ENCODE measurements at regions not wholly inside any gene's neighbourhood (a gene's known extent, or its start where the extent isn't known, plus 50 kb on each side); places are given as distances from the start of the nearest gene placed in this dataset.

DNA sequence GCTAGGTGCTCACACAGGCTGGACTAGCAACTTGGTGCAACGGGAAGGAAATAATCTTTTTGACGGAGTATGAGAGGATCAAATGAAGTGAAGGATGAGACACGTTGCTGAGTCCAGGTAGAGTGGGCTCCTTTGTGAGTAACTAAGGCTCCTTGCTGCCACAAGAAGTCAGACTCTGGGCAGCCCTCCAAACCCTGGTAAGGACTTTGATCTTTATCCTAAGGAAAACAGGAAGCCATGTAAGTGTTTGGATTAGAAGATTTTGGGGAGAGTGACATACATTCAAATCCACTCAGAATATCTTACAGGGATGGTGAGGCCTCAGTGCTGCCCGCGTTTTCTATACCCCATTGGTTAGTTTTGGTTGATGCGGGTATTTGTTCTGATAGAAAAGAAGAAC is 155.9 kb upstream of the RAG2 start:
- ChIA-PET CTCF (no interaction called here), POLR2A (no interaction called here)
- BruUV-seq (replicated peaks), result no TSS peak
- Histone ChIP-seq H3K4me3 (ENCODE audit: low read depth in 2 of 2, low read length in 2 of 2) (no peak overlapping the region), H3K36me3 (ENCODE audit: control insufficient read depth, insufficient read depth, low read length) (no peaks in the 10 kb centered on the region), H3K9me3 (ENCODE audit: control insufficient read depth, insufficient read depth, low read depth, low read length) (no peaks in the 10 kb centered on the region), H3K27ac (ENCODE audit: low read length) (no peak overlapping the region), H3K4me1 (ENCODE audit: control insufficient read depth, insufficient read depth, low read length) (no peaks in the 10 kb centered on the region), H3K27me3 (ENCODE audit: control insufficient read depth, insufficient read depth, low read length) (peaks cover 8% of the 10 kb centered on the region; the same call in 1 of the 2 replicates)
- TF ChIP-seq, protein P1, sequence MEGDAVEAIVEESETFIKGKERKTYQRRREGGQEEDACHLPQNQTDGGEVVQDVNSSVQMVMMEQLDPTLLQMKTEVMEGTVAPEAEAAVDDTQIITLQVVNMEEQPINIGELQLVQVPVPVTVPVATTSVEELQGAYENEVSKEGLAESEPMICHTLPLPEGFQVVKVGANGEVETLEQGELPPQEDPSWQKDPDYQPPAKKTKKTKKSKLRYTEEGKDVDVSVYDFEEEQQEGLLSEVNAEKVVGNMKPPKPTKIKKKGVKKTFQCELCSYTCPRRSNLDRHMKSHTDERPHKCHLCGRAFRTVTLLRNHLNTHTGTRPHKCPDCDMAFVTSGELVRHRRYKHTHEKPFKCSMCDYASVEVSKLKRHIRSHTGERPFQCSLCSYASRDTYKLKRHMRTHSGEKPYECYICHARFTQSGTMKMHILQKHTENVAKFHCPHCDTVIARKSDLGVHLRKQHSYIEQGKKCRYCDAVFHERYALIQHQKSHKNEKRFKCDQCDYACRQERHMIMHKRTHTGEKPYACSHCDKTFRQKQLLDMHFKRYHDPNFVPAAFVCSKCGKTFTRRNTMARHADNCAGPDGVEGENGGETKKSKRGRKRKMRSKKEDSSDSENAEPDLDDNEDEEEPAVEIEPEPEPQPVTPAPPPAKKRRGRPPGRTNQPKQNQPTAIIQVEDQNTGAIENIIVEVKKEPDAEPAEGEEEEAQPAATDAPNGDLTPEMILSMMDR (IDR thresholded peaks at IDR 0.05), result no peak
- TF ChIP-seq POLR2AphosphoS5 (IDR thresholded peaks at IDR 0.05; ENCODE audit: low read depth, low read length), result no peak
- TF ChIP-seq TCF7L2 (IDR thresholded peaks at IDR 0.05; ENCODE audit: low read depth, low read length), result no peak
- no peak for ATAC-seq
- intact Hi-C loops (cut with micrococcal nuclease; ENCODE audit: unreplicated experiment) (no loop called here), in situ Hi-C loops (cut with HindIII; ENCODE audit: low pct_unique_long_range_greater_than_20kb, low sequenced_read_pairs) (no loop called here)
- no peak for DNase-seq (ENCODE audit: low read depth, low spot score)

DNA sequence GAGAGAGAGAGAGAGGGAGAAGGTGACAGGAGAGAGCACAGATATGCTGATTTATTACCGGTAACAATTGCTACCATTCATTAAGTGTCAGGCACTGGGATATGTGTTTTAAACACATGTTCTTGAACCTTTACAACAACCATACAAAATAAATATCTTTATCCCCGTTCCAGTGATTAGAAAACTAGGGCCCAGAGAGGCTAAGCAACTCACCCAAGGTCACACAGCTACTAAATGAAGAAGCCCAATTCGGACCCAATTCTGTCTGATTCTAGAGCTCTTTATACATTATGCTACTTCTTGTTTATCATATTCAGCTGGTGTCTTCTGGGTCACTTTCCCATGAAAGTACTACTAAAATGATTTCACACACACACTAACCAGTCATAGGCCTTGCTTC is 154.0 kb upstream of the RAG2 start:
- Histone ChIP-seq H3K27me3 (ENCODE audit: control insufficient read depth, insufficient read depth, low read length) (0 out of 2 replicates have a peak, but pooled peaks cover 5% of the 10 kb centered on the region), H3K27ac (ENCODE audit: low read length) (no peak overlapping the region), H3K4me3 (ENCODE audit: low read depth in 2 of 2, low read length in 2 of 2) (no peak overlapping the region), H3K4me1 (ENCODE audit: control insufficient read depth, insufficient read depth, low read length) (no peaks in the 10 kb centered on the region), H3K9me3 (ENCODE audit: control insufficient read depth, insufficient read depth, low read depth, low read length) (no peaks in the 10 kb centered on the region), H3K36me3 (ENCODE audit: control insufficient read depth, insufficient read depth, low read length) (no peaks in the 10 kb centered on the region)
- ChIA-PET POLR2A (no interaction called here), CTCF (no interaction called here)
- in situ Hi-C loops (cut with HindIII; ENCODE audit: low pct_unique_long_range_greater_than_20kb, low sequenced_read_pairs), result no loop called here
- TF ChIP-seq, protein P1 (IDR thresholded peaks at IDR 0.05), result no peak
- TF ChIP-seq TCF7L2 (IDR thresholded peaks at IDR 0.05; ENCODE audit: low read depth, low read length), result no peak
- no peak for TF ChIP-seq POLR2AphosphoS5 (IDR thresholded peaks at IDR 0.05; ENCODE audit: low read depth, low read length)
- TF ChIP-seq, protein P2, sequence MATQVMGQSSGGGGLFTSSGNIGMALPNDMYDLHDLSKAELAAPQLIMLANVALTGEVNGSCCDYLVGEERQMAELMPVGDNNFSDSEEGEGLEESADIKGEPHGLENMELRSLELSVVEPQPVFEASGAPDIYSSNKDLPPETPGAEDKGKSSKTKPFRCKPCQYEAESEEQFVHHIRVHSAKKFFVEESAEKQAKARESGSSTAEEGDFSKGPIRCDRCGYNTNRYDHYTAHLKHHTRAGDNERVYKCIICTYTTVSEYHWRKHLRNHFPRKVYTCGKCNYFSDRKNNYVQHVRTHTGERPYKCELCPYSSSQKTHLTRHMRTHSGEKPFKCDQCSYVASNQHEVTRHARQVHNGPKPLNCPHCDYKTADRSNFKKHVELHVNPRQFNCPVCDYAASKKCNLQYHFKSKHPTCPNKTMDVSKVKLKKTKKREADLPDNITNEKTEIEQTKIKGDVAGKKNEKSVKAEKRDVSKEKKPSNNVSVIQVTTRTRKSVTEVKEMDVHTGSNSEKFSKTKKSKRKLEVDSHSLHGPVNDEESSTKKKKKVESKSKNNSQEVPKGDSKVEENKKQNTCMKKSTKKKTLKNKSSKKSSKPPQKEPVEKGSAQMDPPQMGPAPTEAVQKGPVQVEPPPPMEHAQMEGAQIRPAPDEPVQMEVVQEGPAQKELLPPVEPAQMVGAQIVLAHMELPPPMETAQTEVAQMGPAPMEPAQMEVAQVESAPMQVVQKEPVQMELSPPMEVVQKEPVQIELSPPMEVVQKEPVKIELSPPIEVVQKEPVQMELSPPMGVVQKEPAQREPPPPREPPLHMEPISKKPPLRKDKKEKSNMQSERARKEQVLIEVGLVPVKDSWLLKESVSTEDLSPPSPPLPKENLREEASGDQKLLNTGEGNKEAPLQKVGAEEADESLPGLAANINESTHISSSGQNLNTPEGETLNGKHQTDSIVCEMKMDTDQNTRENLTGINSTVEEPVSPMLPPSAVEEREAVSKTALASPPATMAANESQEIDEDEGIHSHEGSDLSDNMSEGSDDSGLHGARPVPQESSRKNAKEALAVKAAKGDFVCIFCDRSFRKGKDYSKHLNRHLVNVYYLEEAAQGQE (IDR thresholded peaks at IDR 0.05; ENCODE audit: insufficient read depth in 1 of 2, low read depth in 2 of 2, low read length in 1 of 2), result no peak
- TF ChIP-seq SIN3A (IDR thresholded peaks at IDR 0.05; ENCODE audit: borderline replicate concordance, insufficient read depth, low read depth, low read length), result no peak
- no TSS peak for BruUV-seq (replicated peaks)
- DNase-seq (ENCODE audit: low read depth, low spot score) (no peak), ATAC-seq (no peak)
- intact Hi-C loops (cut with micrococcal nuclease; ENCODE audit: unreplicated experiment), result no loop called here

Measured in Panc1 (cell line).